CD4-positive, alpha-beta T cell treated with Interleukin-15 for 1 hour (primary cell): ENCODE measurements at regions not wholly inside any gene's neighbourhood (a gene's known extent, or its start where the extent isn't known, plus 50 kb on each side); places are given as distances from the start of the nearest gene placed in this dataset.
A peak's percentile ranks its signal among the peaks of the same experiment; 100 is the strongest.
"Not testable (repeated sequence)": the region's sequence is repeated elsewhere in the genome, so short reads cannot be mapped to it uniquely, and the experiment has no call there.

ENCODE experiments used
- DNase-seq: peaks from one replicate; pipeline ENCODE4 v3.0.0-alpha.2; 2020

DNA sequence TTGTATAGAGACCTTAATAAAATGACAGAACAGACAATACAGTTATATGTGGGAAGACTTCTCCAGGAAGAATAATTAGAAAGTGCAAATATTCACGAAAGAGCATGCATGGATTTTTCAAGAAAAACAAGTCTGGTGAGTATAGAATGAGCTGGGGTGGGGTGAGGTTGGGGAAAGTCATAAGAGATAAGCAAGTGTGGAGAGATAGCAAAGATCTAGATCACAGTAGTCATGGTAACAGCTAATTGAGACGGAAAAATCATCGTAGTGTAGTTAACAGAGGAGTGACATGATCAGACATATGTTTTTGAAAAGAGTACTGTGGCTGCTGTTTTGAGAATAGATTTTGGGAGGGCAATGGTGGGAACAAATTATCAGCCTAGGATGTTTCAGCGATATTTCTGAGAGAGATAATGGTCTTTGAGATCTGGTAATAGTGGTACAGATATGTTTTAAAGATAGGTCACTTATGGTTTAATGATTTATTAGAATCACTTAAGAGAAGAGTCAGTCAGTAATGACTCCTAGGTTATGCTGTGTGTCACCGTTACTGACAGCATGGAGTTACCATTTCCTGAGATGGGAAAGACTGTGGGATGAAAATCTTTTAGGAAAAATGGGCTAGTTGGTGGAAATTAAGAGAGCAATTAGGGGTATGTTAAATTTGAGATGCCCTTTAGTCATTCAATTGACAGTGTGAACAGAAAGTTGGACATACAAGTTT lies 248.5 kb upstream of the SLC8A1 start:
- DNase-seq = no peak

- not testable (repeated sequence) for DNase-seq
Measured at GRCh38 chr2:40712197-40712894, 260.5 kb upstream of the SLC8A1 start.

GRCh38 chr2:40716879-40717278 lies 265.0 kb upstream of the SLC8A1 start:
- no peak for DNase-seq

- no peak for DNase-seq
Measured at GRCh38 chr2:40719414-40719813, 267.5 kb upstream of the SLC8A1 start.

DNA sequence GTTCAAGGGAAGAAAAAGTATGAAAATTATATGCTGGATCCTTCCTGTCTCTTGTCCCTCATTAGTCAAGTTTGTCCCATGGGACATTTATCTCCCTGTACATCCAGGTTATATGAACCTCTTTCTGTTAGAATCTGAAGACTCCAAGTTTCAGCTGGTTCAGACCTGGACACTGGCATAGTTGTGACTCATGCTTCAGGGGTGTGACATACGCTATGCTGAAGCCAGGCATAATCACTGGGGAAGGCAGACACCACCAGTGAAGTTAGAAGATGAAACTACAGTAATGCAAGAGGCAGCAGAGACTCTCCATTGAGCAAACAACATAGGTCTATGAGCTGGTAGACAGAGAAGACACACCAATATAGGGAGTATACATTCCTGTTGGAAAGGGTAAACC lies 269.7 kb upstream of the SLC8A1 start:
- DNase-seq = no peak

GRCh38 chr2:40723194-40723593 lies 271.3 kb upstream of the SLC8A1 start:
- no peak for DNase-seq

DNA sequence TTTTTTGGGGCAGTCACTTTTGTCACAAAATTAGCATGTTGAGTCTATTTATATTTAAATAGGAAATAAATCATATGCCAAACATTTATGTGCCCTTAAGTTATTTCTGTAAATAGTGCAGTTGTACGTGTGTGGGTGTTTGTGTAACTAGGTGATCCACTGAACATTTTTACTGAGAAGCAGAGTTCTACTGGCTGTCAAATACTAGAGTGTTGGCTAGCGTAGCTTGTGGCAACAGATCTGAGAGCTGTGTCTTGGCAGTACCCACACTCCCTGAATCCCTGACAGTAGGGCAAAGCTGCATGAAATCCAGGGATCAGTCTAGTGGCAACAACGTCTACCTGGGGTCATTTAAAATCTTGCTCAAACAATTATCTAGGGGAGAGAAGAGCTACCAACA lies 273.1 kb upstream of the SLC8A1 start:
- DNase-seq = no peak

- DNase-seq = no peak
Measured at GRCh38 chr2:40725950-40726349, 274.1 kb upstream of the SLC8A1 start.

DNA sequence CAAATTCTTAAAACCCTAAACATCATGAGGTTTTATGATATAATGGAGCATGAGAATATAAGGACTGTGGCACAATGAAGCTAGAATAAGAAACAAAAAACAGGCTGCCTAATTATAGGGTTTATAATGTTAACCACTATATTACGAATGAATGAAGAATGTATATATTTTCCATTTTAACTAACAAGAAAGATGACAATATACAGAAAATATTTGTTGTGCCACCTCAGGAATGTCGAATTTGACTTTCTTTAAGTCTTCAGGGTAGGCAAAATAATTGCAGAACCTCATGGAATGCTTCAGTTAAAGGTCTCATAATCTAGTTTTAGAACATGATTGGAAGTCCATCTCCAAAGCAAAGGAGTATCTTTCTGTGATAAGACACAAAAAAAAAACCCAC lies 282.9 kb upstream of the SLC8A1 start:
- no peak for DNase-seq

DNA sequence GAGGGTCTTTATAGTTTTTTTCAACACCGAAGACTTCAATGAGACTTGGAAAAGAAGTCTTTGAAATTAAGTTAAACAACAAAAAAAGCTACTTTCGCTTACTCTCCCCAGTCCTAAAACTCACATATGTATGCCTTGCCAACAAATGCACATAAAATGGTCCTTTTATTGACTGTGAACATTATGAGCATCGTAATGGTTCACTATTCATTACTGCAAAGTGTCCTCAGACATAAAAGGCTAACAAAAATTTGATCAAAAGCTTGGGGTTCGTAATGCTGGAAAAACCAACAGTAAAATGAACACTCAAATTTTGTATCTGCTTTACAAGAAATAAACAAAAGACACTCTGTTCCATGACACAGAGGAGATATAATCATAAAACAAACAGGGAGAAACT lies 285.3 kb upstream of the SLC8A1 start:
- no peak for DNase-seq

GRCh38 chr2:40740419-40740818 lies 288.5 kb upstream of the SLC8A1 start:
- no peak for DNase-seq

DNA sequence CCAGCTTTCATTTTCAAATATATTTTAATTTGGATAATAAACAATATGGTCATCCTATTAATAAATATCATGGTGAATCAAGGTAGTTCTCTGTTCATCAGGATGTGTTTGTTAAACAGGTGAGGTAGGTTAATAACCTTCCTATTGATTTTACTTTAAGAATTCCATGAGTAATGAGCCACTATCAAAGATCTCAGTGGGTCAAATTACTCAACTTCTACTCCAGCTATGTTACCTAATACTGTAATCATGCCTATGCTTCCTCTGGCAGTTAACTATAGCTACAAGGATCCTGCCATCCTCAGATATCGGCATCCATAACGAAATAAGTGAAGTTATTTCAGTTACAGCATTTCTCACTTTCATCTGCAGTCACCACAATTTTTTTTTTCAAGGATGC lies 289.6 kb upstream of the SLC8A1 start:
- no peak for DNase-seq

DNA sequence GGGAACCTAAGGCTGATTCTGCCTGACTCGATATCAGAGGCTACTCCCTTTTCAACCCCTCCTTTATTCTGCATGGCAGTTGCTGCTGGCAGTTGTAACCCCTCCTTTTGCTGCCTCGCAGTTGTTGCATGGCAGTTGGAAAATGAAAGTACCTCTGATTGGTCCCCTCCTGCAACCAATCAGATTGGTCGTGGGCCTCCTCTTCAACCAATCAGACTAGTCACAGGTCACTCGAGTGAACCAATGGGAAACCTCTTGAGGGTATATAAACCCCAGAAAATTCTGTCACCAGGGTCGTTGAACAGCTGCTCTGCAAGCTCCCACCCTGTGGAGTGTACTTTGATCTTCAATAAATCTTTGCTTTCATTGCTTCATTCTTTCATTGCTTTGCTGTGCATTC lies 294.3 kb upstream of the SLC8A1 start:
- no peak for DNase-seq

- DNase-seq = no peak
Measured at GRCh38 chr2:40751981-40752380, 300.1 kb upstream of the SLC8A1 start.

DNA sequence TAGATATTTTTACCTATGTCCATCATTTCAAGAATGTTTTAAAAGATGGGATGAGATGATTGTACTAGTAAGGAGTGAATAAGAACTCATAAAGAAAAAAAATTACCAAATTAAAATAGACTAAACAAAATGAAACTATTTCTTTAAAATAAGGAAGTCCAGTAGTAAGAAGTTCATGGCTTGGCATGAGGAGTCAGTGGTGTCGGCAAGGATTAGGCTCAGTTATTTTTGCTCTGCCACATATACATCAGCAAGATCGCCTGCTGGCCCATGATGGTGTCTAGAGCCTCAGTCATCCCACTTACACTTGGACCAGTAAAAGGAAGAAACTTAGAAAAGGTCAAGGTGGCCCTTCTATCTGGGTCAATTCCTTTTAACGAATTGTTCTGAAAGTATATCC lies 300.9 kb upstream of the SLC8A1 start:
- DNase-seq = no peak

- no peak for DNase-seq
Measured at GRCh38 chr2:40754912-40755311, 303.0 kb upstream of the SLC8A1 start.

DNA sequence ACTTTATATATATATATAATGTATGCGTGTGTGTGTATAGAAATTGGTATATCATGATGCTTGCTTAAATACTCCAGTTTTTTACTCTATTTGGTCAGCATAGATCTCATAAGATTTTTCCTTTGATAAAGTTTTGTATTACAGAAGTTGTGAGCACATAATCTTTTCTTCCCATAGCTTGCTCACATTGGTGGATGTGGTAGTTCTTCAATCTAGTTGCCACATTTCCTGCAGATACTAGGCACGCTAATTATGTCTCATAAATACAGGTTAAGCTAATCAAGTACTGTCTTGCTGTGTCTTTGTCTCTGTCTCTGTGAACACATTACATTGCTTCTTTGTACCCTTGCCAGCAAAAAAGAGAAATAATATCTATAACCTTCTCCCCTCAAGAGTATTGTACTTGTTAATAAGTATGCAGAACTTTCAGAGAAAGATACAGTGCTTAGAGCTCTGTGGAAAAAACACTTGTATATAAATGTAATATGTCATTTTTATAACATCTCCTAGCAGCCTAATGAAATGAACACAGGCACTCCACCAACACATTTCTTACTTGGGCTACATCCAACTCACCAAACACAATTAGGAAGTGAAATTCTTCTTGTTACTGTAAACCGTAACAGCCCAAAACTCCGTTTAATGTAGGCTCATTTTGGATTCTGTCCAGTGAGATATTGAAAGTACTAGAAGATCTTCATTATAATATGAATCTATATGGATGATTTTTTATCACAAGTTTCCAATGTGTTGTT lies 306.7 kb upstream of the SLC8A1 start:
- no peak for DNase-seq

GRCh38 chr2:40760071-40760666 lies 308.3 kb upstream of the SLC8A1 start:
- peak; percentile 18 for DNase-seq

DNA sequence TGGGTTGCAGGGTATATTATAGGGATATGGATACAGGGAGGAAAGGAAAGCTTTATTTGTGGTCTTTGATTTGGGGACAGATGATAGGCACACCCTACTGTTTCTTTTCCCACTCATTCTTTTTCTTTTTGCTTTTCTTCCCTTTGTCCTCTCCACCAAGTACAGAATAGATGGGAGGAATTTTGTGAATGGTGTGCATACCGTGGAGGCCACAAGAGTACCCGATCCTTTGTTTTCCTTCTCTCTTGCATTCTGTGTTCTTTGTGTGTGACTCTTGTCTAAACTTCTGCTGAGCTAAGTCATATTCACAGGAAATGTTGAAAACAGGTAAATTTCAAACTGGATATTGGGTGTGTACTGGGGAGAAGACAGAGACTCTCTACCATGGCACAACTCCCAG lies 321.4 kb upstream of the SLC8A1 start:
- DNase-seq = no peak

DNA sequence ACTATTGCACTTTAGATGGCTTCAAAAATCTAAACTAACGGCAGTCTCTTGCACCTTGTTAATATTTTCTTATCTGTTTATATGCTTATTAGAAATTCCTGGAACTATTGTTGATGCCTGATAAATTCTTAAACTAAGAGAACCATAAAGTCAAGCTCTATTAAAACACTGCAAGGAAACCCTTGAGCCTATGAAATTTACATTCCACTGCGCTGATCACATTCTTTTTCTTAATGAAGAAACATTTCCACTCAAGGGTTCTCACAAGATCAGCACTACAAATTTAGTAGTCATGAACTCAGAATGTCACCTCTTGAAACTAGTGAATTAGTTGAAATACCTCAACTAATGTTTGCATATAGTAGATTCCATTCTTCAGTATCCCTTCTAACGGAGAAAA lies 331.8 kb upstream of the SLC8A1 start:
- DNase-seq = no peak

- no peak for DNase-seq
Measured at GRCh38 chr2:40786636-40787035, 334.7 kb upstream of the SLC8A1 start.

DNA sequence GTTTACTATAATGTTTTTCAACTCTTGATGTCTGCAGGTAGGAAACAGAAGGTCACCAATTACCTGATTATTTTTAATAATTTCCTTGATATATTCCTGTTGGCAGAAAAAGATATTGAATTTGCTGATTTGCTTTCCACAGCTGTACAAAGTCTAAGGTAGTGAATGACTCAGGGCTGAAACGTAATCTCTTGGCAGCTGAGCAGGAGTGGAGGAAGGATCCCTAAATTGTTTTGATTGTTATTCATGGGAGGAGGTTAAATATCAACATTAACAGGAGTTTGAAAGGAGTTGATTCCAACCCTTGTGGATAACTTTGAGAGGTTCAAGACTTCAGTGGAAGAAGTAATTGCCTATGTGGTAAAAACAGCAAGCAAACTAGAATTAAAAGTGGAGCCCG lies 345.2 kb upstream of the SLC8A1 start:
- DNase-seq = no peak

DNA sequence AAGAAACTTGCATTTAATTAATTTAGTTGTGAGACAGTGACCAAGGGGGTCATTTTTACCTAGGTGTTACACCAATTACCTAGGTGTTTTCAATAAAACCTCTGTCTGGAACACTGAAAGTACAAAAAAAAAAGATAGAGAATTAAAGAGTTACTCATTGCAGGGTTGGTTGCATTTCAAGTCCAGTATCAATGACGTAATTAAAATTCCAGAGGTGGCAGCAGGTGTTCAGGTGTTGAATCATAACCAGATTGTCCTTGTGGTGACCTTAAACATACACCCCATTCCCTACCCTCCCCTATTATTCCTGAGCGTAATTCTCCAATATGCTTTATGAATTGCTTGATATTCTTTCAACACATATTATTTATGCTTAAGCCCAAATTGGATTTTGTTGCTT lies 352.0 kb upstream of the SLC8A1 start:
- DNase-seq = no peak

GRCh38 chr2:40809156-40809555 lies 357.3 kb upstream of the SLC8A1 start:
- no peak for DNase-seq
